GM23248 (cell line): ENCODE measurements at regions not wholly inside any gene's neighbourhood (a gene's known extent, or its start where the extent isn't known, plus 50 kb on each side); places are given as distances from the start of the nearest gene placed in this dataset.

Experiments
- EZH2 ChIP-seq: fragments of 200-600 bp; sonication (generic); IDR thresholded peaks from 2 replicates; pipeline ENCODE4 v1.6.1; 2018; ENCODE audit warnings: antibody characterized with exemption, mild to moderate bottlenecking; ENCODE audit not compliant: insufficient read depth, poor library complexity, severe bottlenecking
- EZH2phosphoT487 ChIP-seq: fragments of 200-600 bp; sonication (generic); IDR thresholded peaks from 2 replicates; pipeline ENCODE4 v1.6.1; 2018; ENCODE audit warnings: antibody characterized with exemption, moderate library complexity, mild to moderate bottlenecking, low read depth; ENCODE audit not compliant: insufficient read depth

DNA sequence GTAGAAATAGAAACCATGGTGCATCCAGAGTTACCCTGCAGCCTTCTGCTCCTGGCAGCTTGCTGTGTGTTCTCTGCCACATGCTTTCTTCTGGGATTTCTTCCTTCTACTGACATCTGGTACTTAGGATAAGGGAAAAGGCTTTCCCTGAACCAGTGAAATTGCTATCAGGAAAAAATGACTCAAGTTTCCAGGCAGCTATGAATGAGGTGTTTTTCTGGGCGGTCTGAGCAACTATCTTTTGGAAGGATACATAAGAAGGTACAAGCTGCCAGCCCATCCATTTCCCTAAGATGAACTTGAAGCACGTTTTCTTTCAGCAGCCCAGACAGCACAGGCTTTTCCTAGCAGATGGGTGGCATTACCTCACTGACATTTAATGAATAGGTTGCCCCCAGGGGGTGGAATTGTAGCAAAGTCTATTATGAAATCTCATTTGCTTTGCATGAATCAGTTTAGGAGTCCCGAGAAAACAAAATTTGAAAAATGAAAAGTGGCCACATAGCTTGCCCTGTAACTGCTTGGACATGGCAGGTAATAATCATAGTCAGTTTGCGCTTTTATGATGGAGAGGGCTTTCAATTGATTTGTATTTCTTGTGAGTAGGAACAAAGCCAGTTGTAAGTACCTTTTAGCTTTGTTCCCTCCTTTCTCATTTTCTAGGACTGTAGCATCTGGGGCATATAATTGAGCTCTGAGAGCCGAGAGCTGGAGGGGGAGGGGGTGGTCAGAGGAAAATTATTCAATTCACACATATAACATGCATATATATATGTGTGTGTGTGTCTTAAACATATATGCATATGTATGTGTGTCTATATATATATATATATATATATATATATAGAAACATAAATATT is 108.5 kb downstream of the C9orf152 start:
- no peak for TF ChIP-seq EZH2
- TF ChIP-seq EZH2phosphoT487: no peak
